Activated naive CD8-positive, alpha-beta T cell treated with anti-CD3 and anti-CD28 coated beads for 36 hours (primary cell): ENCODE measurements at regions not wholly inside any gene's neighbourhood (a gene's known extent, or its start where the extent isn't known, plus 50 kb on each side); places are given as distances from the start of the nearest gene placed in this dataset.

Experiments
- DNase-seq: peaks from one replicate; pipeline ENCODE4 v3.0.0; 2021
- H3K27ac Mint-ChIP-seq: one replicate; pipeline ENCODE4 v1.8.0; 2022; ENCODE audit warnings: mild to moderate bottlenecking, moderate library complexity, mixed read lengths
- H3K27me3 Mint-ChIP-seq: one replicate; pipeline ENCODE4 v1.8.0; 2022; ENCODE audit warnings: mild to moderate bottlenecking, mixed read lengths
- H3K36me3 Mint-ChIP-seq: one replicate; pipeline ENCODE4 v1.8.0; 2021; ENCODE audit warnings: mild to moderate bottlenecking, mixed read lengths
- H3K4me1 Mint-ChIP-seq: one replicate; pipeline ENCODE4 v1.8.0; 2021; ENCODE audit warnings: mixed read lengths
- H3K4me3 Mint-ChIP-seq: one replicate; pipeline ENCODE4 v1.8.0; 2022; ENCODE audit warnings: mild to moderate bottlenecking, moderate library complexity, mixed read lengths
- H3K9me3 Mint-ChIP-seq: one replicate; pipeline ENCODE4 v1.8.0; 2022; ENCODE audit warnings: mixed read lengths

DNA sequence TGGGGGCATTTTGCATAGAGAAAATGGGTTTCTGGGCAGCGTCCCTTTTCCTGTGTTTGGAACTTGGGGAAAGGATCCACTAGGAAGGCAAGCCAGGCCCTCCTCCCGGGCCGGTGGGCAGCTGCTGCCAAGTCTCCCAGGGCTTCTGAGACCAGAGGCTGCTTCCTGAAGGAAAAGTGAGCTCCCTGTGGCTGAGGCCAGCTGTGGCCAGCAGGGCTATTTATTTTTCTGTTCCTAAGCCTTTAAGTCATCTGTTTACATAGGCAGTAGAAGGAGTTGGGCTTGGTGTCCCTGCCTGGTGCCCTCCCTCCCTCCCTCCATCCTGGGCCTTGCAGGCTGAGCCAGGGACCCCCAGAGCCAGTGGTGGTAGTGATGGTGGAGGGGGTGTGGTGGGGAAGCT, 70.5 kb upstream of the COL13A1 start:
- Mint-ChIP-seq H3K4me1 (peaks cover 21% of the 10 kb centered on the region), H3K27ac (no peak overlapping the region), H3K36me3 (no peaks in the 10 kb centered on the region), H3K9me3 (no peaks in the 10 kb centered on the region), H3K4me3 (no peak overlapping the region), H3K27me3 (peaks cover 24% of the 10 kb centered on the region)
- DNase-seq = no peak

DNA sequence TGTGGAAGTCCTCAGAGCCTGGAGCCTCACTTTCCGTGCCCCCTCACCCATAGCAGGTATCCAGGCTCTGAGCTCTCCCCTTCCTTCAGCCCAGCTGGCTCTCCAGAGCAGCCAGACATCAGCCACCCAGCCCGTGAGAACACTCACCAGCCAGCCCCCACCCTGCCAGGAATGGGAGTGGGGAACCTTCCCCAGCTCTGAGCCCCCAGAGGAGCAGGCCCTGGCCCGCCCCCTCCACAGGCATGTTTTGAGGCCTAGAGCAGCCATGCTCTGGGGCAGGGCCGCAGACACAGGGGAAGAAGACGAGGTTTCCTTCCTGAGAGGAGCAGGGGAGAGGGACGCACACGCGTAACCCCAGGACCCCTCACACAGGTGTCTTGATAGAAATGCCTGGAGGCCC, 70.0 kb upstream of the COL13A1 start:
- Mint-ChIP-seq H3K9me3 (no peaks in the 10 kb centered on the region), H3K36me3 (no peaks in the 10 kb centered on the region), H3K27me3 (peaks cover 19% of the 10 kb centered on the region), H3K4me1 (peaks cover 21% of the 10 kb centered on the region), H3K4me3 (no peak overlapping the region), H3K27ac (no peak overlapping the region)
- no peak for DNase-seq

DNA sequence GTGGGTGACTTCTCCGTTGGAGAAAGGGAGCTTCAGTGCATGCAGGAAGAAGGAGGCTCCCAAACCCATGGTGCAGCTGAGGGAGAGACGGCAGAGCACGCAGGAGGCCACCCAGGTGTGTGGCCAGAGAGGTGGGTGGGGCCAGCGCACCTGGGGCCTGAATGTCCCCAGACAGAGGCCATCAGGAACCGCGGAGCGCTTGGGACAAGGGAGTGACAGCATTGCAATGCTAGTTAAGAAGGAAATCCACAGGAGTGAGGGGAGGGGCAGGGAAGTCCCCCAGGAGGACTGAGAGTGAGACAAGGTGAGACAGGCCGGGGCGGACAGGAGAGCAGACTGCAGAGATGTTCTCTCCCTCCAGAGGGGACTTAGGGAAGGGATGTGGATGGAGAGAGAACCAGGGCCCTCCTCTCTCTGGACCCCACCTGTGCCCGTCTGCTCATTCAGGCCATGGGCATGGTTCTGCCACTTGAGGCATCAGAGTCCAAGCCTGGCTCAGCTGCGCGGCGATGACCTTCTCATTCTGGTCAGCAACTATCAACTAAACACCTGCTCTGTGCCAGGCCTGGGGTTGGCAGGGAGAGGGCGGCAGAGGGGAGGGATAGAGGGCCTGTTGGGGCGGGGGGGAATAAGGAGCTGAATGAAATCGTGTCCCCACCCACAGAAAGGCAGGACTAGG, 69.4 kb upstream of the COL13A1 start:
- DNase-seq = no peak
- H3K9me3 Mint-ChIP-seq = no peaks in the 10 kb centered on the region
- H3K27ac Mint-ChIP-seq = no peak overlapping the region
- H3K27me3 Mint-ChIP-seq = peaks cover 14% of the 10 kb centered on the region
- no peak overlapping the region for H3K4me3 Mint-ChIP-seq
- H3K36me3 Mint-ChIP-seq = no peaks in the 10 kb centered on the region
- peaks cover 21% of the 10 kb centered on the region for H3K4me1 Mint-ChIP-seq

DNA sequence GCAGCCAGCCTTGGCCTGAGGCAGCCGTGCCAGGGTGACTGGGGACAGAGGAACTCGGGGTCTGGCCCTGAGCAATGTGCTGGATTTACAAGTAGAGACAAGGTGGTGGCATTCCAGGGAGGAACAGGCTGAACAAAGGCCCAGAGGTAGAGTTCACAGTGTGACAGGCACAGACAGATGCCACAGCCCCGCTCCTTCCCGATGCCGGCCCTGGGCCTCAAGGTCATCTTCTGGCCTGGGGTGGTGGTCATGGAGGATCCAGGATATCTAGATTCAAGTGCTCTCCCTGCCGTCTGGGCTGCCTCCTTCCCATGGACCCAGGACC, 68.9 kb upstream of the COL13A1 start:
- H3K27ac Mint-ChIP-seq = no peak overlapping the region
- H3K36me3 Mint-ChIP-seq = no peaks in the 10 kb centered on the region

DNA sequence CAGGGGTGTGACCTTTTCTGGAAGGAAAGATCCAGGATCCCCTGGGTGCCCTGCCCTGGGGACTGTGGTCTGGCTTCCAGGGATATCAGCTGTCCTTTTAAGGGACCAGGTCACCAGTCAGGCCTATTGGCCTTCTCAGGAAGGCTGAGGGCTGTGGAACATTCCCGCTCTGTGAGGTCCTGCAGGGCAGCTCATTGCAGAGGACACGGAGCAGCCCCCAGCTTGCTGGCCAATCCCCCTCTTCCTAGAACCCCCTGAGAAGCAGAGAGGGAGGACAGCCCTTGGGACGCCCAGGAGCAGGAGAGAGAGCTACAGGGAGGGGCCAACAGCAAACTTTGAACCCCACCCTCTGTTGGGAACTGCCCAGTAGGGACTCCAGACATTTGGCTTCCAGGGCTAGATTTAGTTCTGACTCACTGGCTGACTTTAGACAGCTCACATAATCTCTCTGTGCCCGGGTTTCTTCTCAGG, 67.9 kb upstream of the COL13A1 start:
- no peaks in the 10 kb centered on the region for H3K9me3 Mint-ChIP-seq
- DNase-seq = no peak
- peaks cover 5% of the 10 kb centered on the region for H3K27me3 Mint-ChIP-seq
- H3K27ac Mint-ChIP-seq = no peak overlapping the region
- H3K36me3 Mint-ChIP-seq = no peaks in the 10 kb centered on the region
- H3K4me1 Mint-ChIP-seq = peaks cover 18% of the 10 kb centered on the region
- H3K4me3 Mint-ChIP-seq = no peak overlapping the region

More for the DNA sequence above, 68.9 kb upstream of the COL13A1 start:
- no peak overlapping the region for H3K4me3 Mint-ChIP-seq
- H3K27me3 Mint-ChIP-seq = peaks cover 13% of the 10 kb centered on the region
- DNase-seq = no peak
- no peaks in the 10 kb centered on the region for H3K9me3 Mint-ChIP-seq
- peaks cover 21% of the 10 kb centered on the region for H3K4me1 Mint-ChIP-seq

DNA sequence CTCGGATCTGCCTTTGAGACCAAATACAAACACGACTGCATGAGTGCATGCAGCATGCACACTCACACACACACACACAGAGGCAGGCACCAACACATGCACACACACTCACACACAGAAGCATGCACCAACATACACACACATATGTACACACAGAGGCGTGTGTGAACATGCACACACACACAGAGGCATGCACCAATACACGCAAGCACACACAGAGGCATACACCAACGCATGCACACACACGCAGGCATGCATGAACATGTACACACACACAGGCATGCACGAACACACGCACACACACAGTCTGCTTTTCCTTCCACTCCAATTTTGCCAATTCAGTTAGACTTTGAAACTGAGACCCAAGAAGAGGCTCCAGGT, 67.3 kb upstream of the COL13A1 start:
- DNase-seq = no peak
- no peaks in the 10 kb centered on the region for H3K36me3 Mint-ChIP-seq
- H3K27ac Mint-ChIP-seq = peak overlapping the region; percentile 74
- peaks cover 8% of the 10 kb centered on the region for H3K27me3 Mint-ChIP-seq
- peaks cover 18% of the 10 kb centered on the region for H3K4me1 Mint-ChIP-seq
- no peaks in the 10 kb centered on the region for H3K9me3 Mint-ChIP-seq
- no peak overlapping the region for H3K4me3 Mint-ChIP-seq

DNA sequence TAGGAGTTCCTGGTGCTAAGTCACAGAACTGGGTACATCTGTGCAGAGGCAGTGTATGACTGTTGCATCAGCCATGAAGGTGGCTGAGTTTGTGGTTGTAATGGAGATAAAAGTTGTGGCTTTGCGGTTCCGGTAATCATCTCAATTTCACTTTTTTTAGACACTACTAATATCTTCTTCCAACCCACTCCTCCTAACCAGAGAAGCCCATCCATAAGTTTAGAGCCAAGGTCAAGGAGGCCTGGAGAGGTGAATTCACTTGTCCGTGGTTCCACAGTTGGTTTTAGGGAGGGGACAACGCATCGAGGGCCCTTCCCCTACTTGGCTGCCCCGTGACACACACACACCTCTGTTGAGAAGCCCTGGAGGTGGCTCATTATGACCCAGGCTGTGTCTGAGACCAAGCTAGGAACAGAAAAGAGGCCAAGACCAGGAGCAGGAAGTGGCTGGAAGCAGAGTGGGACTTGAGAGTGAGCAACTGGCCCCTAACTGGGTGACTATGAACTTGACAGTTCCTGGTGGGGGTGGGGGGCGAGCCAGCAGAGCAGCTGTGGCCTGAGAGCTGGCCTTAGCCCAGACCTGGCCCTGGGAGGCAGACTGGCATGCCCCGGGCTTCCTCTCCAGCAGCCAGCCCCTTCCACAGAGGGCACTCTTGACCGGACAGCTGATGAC, 66.8 kb upstream of the COL13A1 start:
- H3K4me3 Mint-ChIP-seq = no peak overlapping the region
- H3K27me3 Mint-ChIP-seq = peaks cover 8% of the 10 kb centered on the region
- peak; percentile 39 for DNase-seq
- H3K9me3 Mint-ChIP-seq = no peaks in the 10 kb centered on the region
- H3K36me3 Mint-ChIP-seq = no peaks in the 10 kb centered on the region
- H3K27ac Mint-ChIP-seq = peak overlapping the region; percentile 74
- H3K4me1 Mint-ChIP-seq = peaks cover 18% of the 10 kb centered on the region

DNA sequence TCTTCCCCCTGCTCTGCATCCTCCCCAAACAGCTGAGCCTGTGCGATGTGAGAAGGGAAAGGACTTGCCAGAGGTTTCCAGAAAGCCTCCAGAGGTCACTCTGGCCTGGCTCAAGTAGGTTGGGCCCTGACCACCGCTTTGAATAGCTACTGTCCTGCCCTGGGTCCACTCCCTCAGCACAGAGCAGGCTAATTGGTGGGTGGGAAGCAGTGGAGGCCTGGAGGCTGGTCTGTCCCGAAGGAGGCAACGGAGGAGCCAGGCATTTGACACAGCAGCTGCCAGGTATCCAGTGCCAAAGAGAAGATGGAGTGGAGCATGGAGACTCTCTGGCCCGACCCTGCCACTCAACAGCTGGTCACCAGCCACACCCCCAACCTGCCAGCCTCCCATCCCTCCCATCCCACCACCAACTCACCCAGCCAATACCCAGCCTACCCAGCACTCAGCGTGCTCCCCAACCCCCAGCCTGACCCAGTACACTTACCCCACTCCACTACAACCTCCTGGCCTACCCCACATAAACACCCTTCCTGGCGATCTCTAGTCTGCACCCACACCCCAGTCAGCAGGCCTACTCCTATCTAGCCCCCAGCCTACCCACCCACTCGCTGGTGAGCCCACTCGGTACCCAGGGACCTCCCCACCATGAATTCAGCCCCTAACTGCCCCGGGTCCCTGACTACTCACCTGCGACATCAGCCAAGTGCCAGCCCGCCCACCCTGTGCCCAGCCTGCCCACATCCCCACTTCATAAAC, 64.6 kb upstream of the COL13A1 start:
- Mint-ChIP-seq H3K4me3 (no peak overlapping the region), H3K9me3 (no peaks in the 10 kb centered on the region), H3K27me3 (peaks cover 8% of the 10 kb centered on the region), H3K27ac (no peak overlapping the region), H3K36me3 (no peaks in the 10 kb centered on the region), H3K4me1 (peaks cover 18% of the 10 kb centered on the region)
- DNase-seq = no peak

DNA sequence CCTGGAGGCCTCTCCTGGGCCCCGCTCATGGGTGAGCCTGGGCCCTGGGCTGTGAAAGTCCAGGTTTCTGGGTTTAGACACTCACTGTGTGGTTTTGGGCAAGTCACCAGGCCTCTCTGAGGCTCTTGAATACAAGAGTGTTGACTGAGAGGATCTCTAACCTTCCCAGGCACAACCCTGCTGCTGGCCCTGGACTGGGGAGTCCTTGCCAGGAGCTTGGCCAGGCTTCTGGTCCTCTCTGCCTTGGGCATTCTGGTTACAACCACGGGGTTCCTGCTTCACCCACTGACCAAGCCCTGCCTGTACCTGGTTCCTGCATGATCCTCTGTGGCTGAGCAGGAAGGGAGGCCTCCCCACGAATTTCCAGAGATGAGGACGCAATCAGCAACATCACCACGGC, 63.6 kb upstream of the COL13A1 start:
- DNase-seq = no peak
- peaks cover 18% of the 10 kb centered on the region for H3K4me1 Mint-ChIP-seq
- no peaks in the 10 kb centered on the region for H3K36me3 Mint-ChIP-seq
- no peak overlapping the region for H3K4me3 Mint-ChIP-seq
- H3K9me3 Mint-ChIP-seq = no peaks in the 10 kb centered on the region
- H3K27me3 Mint-ChIP-seq = peaks cover 10% of the 10 kb centered on the region
- H3K27ac Mint-ChIP-seq = no peak overlapping the region

DNA sequence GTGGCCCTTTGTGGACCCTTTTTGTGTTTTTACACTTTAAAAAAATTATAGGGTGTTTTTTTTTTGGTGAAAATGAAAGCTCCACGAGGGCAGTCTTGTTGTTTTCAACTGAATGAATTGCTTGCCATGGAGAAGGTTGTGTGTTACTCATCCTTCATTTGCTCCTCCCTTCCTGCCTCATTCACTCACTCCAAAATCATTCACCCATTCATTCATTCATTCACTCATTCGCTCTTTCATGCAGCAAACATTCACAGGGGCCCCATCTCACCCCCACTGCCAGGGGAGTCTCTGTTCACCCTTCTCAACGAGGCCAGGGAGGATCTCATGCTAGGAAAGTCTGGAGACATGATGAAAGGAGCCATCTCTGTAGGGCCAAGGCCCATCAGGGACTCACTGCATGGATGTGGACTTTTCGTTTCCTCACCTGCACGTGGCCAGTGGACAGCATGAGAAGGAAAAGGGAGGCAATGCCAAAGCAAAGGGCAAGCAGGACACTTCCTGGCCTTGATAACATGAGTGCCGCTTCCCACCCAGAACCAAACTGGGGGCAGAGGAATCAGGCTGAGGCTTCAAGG, 62.8 kb upstream of the COL13A1 start:
- Mint-ChIP-seq H3K36me3 (no peaks in the 10 kb centered on the region), H3K9me3 (no peaks in the 10 kb centered on the region), H3K4me1 (peaks cover 17% of the 10 kb centered on the region), H3K4me3 (no peak overlapping the region), H3K27ac (no peak overlapping the region), H3K27me3 (peaks cover 13% of the 10 kb centered on the region)
- no peak for DNase-seq

DNA sequence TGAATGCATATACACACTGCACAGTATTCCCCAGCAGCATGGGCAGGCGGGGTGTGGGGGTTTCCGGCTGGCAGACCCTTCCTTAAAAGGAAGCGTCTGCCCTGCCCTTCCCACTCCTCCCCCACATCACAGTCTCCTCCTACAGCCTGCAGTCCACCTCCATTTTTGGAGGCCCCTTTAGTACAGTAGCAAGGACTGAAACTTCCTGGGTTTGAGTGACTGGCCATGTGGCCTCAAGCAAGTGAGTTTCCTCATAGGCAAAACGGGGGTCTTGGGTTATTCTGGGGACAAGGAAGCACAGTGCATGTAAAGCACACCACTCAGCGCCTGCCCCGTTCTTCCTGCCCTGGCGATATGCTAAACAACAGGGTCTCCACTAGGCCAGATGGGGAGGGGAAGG, 62.1 kb upstream of the COL13A1 start:
- Mint-ChIP-seq H3K4me3 (no peak overlapping the region), H3K9me3 (no peaks in the 10 kb centered on the region), H3K27ac (no peak overlapping the region), H3K27me3 (peaks cover 14% of the 10 kb centered on the region), H3K4me1 (peaks cover 10% of the 10 kb centered on the region), H3K36me3 (no peaks in the 10 kb centered on the region)
- no peak for DNase-seq

DNA sequence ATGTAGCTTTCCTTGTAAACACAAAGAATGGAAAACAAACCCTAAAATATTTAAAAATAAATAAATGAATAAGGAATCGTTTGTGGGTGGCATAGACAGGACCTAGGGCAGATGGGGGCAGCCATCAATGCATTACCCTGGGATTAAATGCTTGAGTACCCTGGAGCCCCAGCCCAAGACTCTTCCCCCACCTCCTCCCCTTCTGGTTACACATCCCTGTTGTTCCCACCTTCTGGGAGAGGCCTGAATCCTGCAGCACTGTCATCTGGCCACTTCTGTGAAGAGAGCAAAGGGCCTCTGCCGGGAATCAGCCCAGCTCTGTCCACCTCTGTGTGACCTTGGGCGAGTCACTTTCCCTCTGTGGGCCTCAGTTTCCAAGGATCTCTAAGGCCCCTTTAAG, 61.6 kb upstream of the COL13A1 start:
- H3K4me1 Mint-ChIP-seq = peaks cover 5% of the 10 kb centered on the region
- no peak overlapping the region for H3K4me3 Mint-ChIP-seq
- peaks cover 19% of the 10 kb centered on the region for H3K27me3 Mint-ChIP-seq
- H3K27ac Mint-ChIP-seq = no peak overlapping the region
- DNase-seq = no peak
- no peaks in the 10 kb centered on the region for H3K9me3 Mint-ChIP-seq
- no peaks in the 10 kb centered on the region for H3K36me3 Mint-ChIP-seq

DNA sequence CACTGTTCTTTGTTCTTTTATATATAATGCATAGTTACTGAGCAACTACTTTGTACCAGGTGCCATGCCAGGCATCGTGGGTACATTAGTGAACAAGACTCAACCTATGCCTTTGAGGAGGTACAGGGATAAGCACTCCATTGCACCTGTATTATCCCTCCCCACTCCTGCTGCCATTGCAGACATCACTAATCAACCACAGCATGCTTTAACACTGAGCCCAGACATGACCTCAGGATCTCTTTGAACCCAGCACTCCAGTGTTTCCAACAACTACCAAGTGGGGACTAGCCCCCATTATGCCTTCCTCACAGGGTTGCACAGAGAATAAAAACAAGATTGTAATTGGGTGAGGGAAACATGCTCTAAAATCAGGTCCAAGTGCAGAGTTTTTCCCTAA, 60.5 kb upstream of the COL13A1 start:
- no peaks in the 10 kb centered on the region for H3K36me3 Mint-ChIP-seq
- DNase-seq = no peak
- H3K9me3 Mint-ChIP-seq = no peaks in the 10 kb centered on the region
- peaks cover 22% of the 10 kb centered on the region for H3K27me3 Mint-ChIP-seq
- no peak overlapping the region for H3K27ac Mint-ChIP-seq
- peaks cover 1% of the 10 kb centered on the region for H3K4me1 Mint-ChIP-seq
- no peak overlapping the region for H3K4me3 Mint-ChIP-seq

DNA sequence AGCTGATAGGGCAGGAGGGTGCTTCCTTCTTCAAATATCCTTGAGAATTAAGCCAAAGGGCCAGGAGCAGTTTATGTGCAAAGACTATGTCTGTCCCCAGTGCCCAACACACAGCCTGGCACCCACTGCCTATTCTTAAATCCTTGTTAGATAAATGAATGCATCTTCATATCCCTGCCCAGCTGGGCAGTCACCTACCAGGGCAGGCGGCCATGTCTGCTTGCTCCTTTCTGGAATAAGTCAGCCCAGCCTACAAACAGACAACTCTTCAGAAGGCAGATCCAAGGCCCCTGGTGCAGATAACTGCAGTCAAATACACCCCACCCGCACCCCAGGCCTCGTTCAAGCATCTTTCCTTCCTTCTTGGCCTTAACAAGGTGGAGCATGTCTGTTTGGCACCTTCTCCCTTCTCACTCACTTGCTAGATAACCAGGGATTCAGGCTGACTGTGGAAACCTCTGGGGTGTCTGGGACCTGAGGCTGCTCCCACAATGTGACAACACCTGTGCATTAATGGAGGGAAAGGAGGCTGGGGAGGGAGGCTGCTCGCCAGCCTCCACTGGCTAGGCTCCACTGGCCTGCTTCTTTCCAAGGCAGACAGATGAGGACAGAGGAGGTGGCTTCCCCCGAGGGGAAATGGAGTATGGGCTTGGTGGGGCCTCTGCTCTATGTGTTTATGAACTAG, 59.9 kb upstream of the COL13A1 start:
- Mint-ChIP-seq H3K27me3 (peaks cover 23% of the 10 kb centered on the region), H3K27ac (no peak overlapping the region), H3K9me3 (no peaks in the 10 kb centered on the region), H3K36me3 (no peaks in the 10 kb centered on the region), H3K4me1 (peaks cover 2% of the 10 kb centered on the region), H3K4me3 (no peak overlapping the region)
- no peak for DNase-seq

DNA sequence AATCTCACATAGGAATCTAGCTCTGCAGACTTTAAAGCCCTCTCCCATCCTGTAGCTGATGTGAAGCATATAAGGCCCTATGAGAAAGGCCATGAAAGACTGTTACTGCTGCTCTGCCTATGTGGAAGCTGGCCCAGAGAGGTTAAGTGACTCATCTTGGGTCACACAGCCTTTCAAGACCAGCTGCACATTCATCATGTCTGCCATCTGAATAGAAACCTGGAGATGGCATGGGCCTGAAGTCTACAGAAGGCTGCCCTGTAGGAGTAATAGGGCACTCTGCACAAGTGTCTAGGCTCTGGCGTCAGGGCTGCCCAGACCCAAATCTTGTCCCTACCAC, 59.4 kb upstream of the COL13A1 start:
- Mint-ChIP-seq H3K36me3 (no peaks in the 10 kb centered on the region), H3K27me3 (peaks cover 23% of the 10 kb centered on the region), H3K27ac (no peak overlapping the region), H3K4me1 (peaks cover 4% of the 10 kb centered on the region), H3K9me3 (no peaks in the 10 kb centered on the region), H3K4me3 (no peak overlapping the region)
- no peak for DNase-seq
